CD8-positive, alpha-beta memory T cell (primary cell): ENCODE measurements at regions not wholly inside any gene's neighbourhood (a gene's known extent, or its start where the extent isn't known, plus 50 kb on each side); places are given as distances from the start of the nearest gene placed in this dataset.

ENCODE experiments used
- CTCF ChIA-PET: fragments of 350-600 bp; sonication (Branson Sonifier 250); formaldehyde crosslinking; loops from one replicate; lab custom pipeline; 2021; ENCODE audit warnings: antibody characterized with exemption; lab: Charles Lee
- POLR2A ChIA-PET: fragments of 350-600 bp; sonication (Branson Sonifier 250); formaldehyde crosslinking; loops from one replicate; lab custom pipeline; 2021; ENCODE audit warnings: antibody characterized with exemption; lab: Charles Lee
- DNase-seq, 5 donors: peaks; one replicate each; pipeline versions ENCODE4 v3.0.0 to v3.0.0-alpha.2; 2020 to 2022; ENCODE audit warnings: mixed read lengths in 1 of 5
- H3K27ac ChIP-seq: one replicate; pipeline ENCODE4 v1.7.0; 2013; ENCODE audit warnings: low read depth, mild to moderate bottlenecking, low read length, moderate library complexity
- H3K27me3 ChIP-seq: 2 replicates; pipeline ENCODE4 v1.7.0; 2013; ENCODE audit warnings: low read length, mild to moderate bottlenecking; ENCODE audit not compliant: insufficient read depth, poor library complexity, severe bottlenecking
- H3K36me3 ChIP-seq: 2 replicates; pipeline ENCODE4 v1.7.0; 2013; ENCODE audit warnings: mild to moderate bottlenecking, low read length, moderate library complexity; ENCODE audit not compliant: insufficient read depth
- H3K4me1 ChIP-seq: 2 replicates; pipeline ENCODE4 v1.7.0; 2013; ENCODE audit warnings: mild to moderate bottlenecking, low read length, moderate library complexity; ENCODE audit not compliant: insufficient read depth
- H3K4me3 ChIP-seq: 2 replicates; pipeline ENCODE4 v1.7.0; 2013; ENCODE audit warnings: mild to moderate bottlenecking, low read length
- H3K9me3 ChIP-seq: 2 replicates; pipeline ENCODE4 v1.7.0; 2013; ENCODE audit warnings: mild to moderate bottlenecking, low read length
- H3K27ac Mint-ChIP-seq, 8 donors: one replicate each; pipeline ENCODE4 v1.8.0; 2020 to 2021; ENCODE audit warnings: mixed read lengths in 8 of 8, mild to moderate bottlenecking in 6 of 8, inconsistent platforms in 3 of 8, moderate library complexity in 3 of 8
- H3K27me3 Mint-ChIP-seq, 2 donors: one replicate each; pipeline ENCODE4 v1.8.0; 2020 to 2021; ENCODE audit warnings: mixed read lengths in 2 of 2, mild to moderate bottlenecking in 1 of 2, moderate library complexity in 1 of 2
- H3K36me3 Mint-ChIP-seq, 3 donors: one replicate each; pipeline ENCODE4 v1.8.0; 2020 to 2021; ENCODE audit warnings: mixed read lengths in 3 of 3, inconsistent platforms in 1 of 3, mild to moderate bottlenecking in 1 of 3
- H3K4me1 Mint-ChIP-seq, 3 donors: one replicate each; pipeline ENCODE4 v1.8.0; 2020 to 2021; ENCODE audit warnings: mixed read lengths in 3 of 3, inconsistent platforms in 1 of 3, mild to moderate bottlenecking in 1 of 3
- H3K4me3 Mint-ChIP-seq, 7 donors: one replicate each; pipeline ENCODE4 v1.8.0; 2020 to 2021; ENCODE audit warnings: mixed read lengths in 7 of 7, mild to moderate bottlenecking in 6 of 7, moderate library complexity in 4 of 7, inconsistent platforms in 2 of 7
- H3K9me3 Mint-ChIP-seq, 5 donors: one replicate each; pipeline ENCODE4 v1.8.0; 2020 to 2022; ENCODE audit warnings: mixed read lengths in 5 of 5, mild to moderate bottlenecking in 3 of 5, moderate library complexity in 2 of 5, inconsistent platforms in 1 of 5

DNA sequence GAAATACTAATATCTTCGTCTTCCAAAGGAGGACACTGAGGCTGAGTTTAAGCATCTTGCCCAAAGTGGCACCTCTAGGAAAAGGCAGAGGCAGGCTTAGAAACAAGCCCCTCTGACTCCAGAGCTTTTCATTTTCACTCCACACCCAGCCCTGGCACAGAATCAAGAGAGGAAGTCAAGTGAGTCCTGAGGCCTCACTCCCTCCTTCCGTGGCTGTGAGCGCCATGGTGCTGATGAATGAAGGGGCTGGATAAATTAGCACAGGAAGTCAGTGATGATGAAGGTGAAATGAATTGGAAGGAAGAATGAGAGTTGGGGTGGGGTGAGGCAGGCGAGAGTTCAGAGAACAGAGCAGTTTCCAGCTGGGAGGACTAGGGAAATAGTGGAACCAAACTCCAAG, 179.3 kb downstream of the TMEM132E start:
- H3K36me3 ChIP-seq: no peaks in the 10 kb centered on the region
- H3K4me1 Mint-ChIP-seq: no peaks in the 10 kb centered on the region
- H3K27me3 ChIP-seq: no peaks in the 10 kb centered on the region
- no peaks in the 10 kb centered on the region for H3K9me3 Mint-ChIP-seq
- no peaks in the 10 kb centered on the region for H3K9me3 ChIP-seq
- H3K4me1 ChIP-seq: no peaks in the 10 kb centered on the region
- H3K27me3 Mint-ChIP-seq: peaks cover 24 to 75% of the 10 kb centered on the region in 2 donors
- DNase-seq: no peak
- H3K4me3 ChIP-seq: no peak overlapping the region
- no peak overlapping the region for H3K4me3 Mint-ChIP-seq
- CTCF ChIA-PET: no interaction called here
- peaks cover 0 to 1% (median 0%) of the 10 kb centered on the region in 3 donors for H3K36me3 Mint-ChIP-seq
- no peak overlapping the region for H3K27ac Mint-ChIP-seq
- no peak overlapping the region for H3K27ac ChIP-seq
- POLR2A ChIA-PET: no interaction called here

DNA sequence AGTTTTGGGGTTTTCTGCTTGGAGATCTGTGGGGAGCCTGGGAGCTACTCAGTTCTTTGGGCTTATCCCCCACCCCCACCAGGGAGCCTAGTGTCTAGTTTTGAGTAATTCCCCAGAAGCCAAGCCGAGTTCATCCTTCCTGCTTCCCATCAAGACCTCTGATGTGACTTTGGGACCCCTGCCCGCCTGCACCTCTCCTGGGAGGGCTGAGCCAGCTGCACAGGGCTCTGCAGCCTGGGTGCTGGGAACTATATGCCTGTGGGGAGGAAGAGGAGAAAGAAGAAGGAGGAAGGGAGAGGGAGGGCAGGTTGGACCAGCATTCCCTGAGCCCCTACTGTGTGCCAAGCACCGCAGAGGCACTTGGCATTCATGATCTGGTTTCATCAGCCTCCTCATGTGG, 178.9 kb downstream of the TMEM132E start:
- Histone ChIP-seq H3K4me3 (no peak overlapping the region), H3K4me1 (no peaks in the 10 kb centered on the region), H3K36me3 (no peaks in the 10 kb centered on the region), H3K27me3 (no peaks in the 10 kb centered on the region), H3K9me3 (no peaks in the 10 kb centered on the region), H3K27ac (no peak overlapping the region)
- ChIA-PET CTCF (no interaction called here), POLR2A (no interaction called here)
- H3K9me3 Mint-ChIP-seq: no peaks in the 10 kb centered on the region
- peak overlapping the region in 1 of 7 donors; percentile 52 for H3K4me3 Mint-ChIP-seq
- peaks cover 26 to 75% of the 10 kb centered on the region in 2 donors for H3K27me3 Mint-ChIP-seq
- no peak for DNase-seq
- no peak overlapping the region for H3K27ac Mint-ChIP-seq
- no peaks in the 10 kb centered on the region for H3K4me1 Mint-ChIP-seq
- H3K36me3 Mint-ChIP-seq: peaks cover 0 to 1% (median 0%) of the 10 kb centered on the region in 3 donors

DNA sequence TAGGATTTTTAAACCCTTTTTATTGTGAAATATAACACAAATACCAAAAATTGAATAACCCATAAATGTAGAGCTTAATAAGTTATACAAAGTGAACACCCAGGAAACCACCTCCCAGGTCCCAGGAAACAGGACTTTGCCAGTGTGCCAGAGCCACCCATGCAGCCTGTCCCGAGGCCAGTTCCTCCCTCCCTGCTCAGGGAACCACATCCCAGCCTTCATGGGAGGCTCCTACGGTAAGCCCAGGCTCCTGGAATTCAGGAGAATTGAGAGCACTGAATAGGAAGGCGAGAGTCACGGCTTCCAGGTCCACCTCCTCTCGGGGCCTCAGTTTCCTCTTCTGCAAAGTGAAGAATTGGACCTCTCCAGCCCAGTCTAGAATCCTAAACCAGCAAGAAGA, 178.2 kb downstream of the TMEM132E start:
- ChIA-PET CTCF (no interaction called here), POLR2A (no interaction called here)
- no peaks in the 10 kb centered on the region for H3K27me3 ChIP-seq

DNA sequence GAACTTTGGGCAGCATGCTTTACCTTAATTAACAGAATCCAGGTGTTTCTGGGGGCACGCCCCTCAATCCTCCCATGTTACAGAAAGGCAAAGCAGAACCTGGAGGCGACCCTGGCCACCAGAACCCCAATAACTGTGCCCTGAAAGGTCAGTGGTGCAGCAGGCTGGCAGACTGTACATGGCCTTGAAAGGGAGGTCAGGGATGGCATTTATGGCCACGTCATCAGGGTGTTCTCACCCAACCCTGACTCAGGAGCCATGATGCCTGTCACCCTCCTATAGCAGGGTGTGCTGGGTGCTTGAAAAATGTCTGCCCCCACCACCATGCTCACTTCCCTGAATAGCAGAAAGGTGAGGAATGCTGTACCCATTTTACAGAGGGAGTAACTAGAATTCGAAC, 177.7 kb downstream of the TMEM132E start:
- Mint-ChIP-seq H3K27ac (no peak overlapping the region), H3K4me3 (no peak overlapping the region), H3K27me3 (peaks cover 29 to 71% of the 10 kb centered on the region in 2 donors), H3K4me1 (no peaks in the 10 kb centered on the region), H3K9me3 (no peaks in the 10 kb centered on the region), H3K36me3 (peaks cover 0 to 1% (median 0%) of the 10 kb centered on the region in 3 donors)
- no peak overlapping the region for H3K4me3 ChIP-seq
- ChIA-PET CTCF (no interaction called here), POLR2A (no interaction called here)
- H3K27me3 ChIP-seq: no peaks in the 10 kb centered on the region
- H3K36me3 ChIP-seq: no peaks in the 10 kb centered on the region
- DNase-seq: no peak
- no peaks in the 10 kb centered on the region for H3K4me1 ChIP-seq
- H3K9me3 ChIP-seq: no peaks in the 10 kb centered on the region
- no peak overlapping the region for H3K27ac ChIP-seq

More for the DNA sequence above, 178.2 kb downstream of the TMEM132E start:
- Mint-ChIP-seq H3K9me3 (no peaks in the 10 kb centered on the region), H3K27ac (no peak overlapping the region), H3K36me3 (peaks cover 0 to 1% (median 0%) of the 10 kb centered on the region in 3 donors), H3K4me1 (no peaks in the 10 kb centered on the region), H3K4me3 (no peak overlapping the region), H3K27me3 (peaks cover 30 to 72% of the 10 kb centered on the region in 2 donors)
- Histone ChIP-seq H3K9me3 (no peaks in the 10 kb centered on the region), H3K4me3 (no peak overlapping the region), H3K27ac (no peak overlapping the region), H3K36me3 (no peaks in the 10 kb centered on the region), H3K4me1 (no peaks in the 10 kb centered on the region)
- DNase-seq: no peak

DNA sequence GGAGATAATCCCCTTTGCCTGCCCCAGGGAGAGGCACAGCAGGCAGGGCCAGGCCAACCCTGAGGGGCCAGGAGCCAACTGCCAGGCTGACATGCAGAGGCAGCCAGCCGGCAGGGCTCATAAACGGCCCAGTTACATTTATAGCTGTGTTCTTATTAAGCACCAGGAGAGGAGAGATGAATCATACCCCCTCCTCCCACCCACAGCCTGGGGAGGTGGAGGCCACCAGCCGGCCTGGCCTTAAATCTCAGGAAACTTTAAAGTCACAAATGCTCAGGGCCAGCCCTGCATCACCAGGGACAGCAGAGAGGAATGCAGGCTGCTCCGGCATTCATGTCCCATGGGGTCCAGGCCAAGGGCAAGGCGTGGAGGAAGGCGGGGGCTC, 177.2 kb downstream of the TMEM132E start:
- CTCF ChIA-PET: no interaction called here
- Histone ChIP-seq H3K4me3 (no peak overlapping the region), H3K9me3 (no peaks in the 10 kb centered on the region), H3K36me3 (no peaks in the 10 kb centered on the region), H3K27ac (no peak overlapping the region), H3K4me1 (no peaks in the 10 kb centered on the region), H3K27me3 (no peaks in the 10 kb centered on the region)
- Mint-ChIP-seq H3K9me3 (no peaks in the 10 kb centered on the region), H3K27ac (no peak overlapping the region), H3K4me1 (no peaks in the 10 kb centered on the region), H3K4me3 (no peak overlapping the region), H3K27me3 (peaks cover 28 to 67% of the 10 kb centered on the region in 2 donors), H3K36me3 (peaks cover 0 to 1% (median 0%) of the 10 kb centered on the region in 3 donors)
- no peak for DNase-seq
- POLR2A ChIA-PET: no interaction called here

DNA sequence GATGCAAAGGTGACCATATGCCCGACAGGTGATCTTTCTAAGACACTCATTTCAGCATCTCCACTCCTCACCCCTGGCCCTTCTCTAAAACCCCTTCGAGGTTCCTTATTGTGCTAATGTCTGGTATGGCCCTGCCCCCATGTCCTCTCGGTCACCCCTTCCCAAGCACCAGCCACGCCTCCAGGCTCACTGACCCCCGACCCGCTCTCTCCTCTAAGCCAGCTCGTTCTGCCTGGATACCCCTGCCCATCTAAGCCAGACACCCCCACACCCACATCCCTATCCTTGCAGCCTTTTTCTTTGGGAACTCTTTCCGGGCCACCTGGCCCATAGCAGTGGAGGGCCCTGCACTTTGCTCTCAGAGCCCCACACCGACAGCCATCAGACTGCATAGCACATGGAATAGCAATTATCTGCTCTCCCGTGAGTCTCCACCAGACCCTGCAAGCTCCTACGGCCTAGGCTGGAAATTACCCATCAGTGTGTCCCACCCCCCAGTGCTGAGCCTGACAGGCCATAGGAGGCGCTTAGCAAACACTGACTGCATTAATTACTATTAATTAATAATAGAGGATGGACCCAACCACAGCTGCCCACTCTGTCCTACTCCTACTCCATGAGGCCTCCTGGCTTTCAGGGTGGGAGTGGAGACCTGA, 176.7 kb downstream of the TMEM132E start:
- H3K4me3 ChIP-seq: no peak overlapping the region
- Mint-ChIP-seq H3K4me3 (no peak overlapping the region), H3K4me1 (no peaks in the 10 kb centered on the region), H3K27ac (peak overlapping the region in 1 of 8 donors; percentile 43), H3K9me3 (no peaks in the 10 kb centered on the region), H3K27me3 (peaks cover 28 to 62% of the 10 kb centered on the region in 2 donors), H3K36me3 (no peaks in the 10 kb centered on the region)
- H3K4me1 ChIP-seq: no peaks in the 10 kb centered on the region
- H3K9me3 ChIP-seq: no peaks in the 10 kb centered on the region
- H3K36me3 ChIP-seq: no peaks in the 10 kb centered on the region
- ChIA-PET CTCF (no interaction called here), POLR2A (no interaction called here)
- no peak overlapping the region for H3K27ac ChIP-seq
- no peak for DNase-seq
- no peaks in the 10 kb centered on the region for H3K27me3 ChIP-seq

DNA sequence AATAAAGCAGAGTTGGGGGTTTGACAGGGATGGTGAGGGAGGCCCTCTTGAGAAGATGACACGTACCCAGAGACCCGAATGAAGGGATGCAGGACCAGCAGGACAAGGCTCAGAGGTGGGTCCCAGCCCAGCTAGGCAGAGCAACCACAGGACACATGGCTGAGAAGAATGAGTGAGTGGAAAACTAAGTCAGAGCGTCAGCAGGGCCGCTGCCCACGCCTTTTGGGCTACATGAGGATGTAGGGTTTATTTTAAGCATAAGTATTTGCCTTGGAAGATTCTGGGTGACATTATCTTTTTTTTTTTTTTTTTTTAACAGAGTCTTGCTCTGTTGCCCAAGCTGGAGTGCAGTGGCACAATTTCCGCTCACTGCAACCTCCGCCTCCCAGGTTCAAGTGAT, 176.0 kb downstream of the TMEM132E start:
- no peaks in the 10 kb centered on the region for H3K27me3 ChIP-seq
- no peak for DNase-seq
- ChIA-PET CTCF (no interaction called here), POLR2A (no interaction called here)
- Mint-ChIP-seq H3K27ac (no peak overlapping the region), H3K27me3 (peaks cover 28 to 64% of the 10 kb centered on the region in 2 donors), H3K9me3 (peaks cover 0 to under 1% (median 0%) of the 10 kb centered on the region in 5 donors), H3K4me3 (no peak overlapping the region), H3K4me1 (no peaks in the 10 kb centered on the region), H3K36me3 (no peaks in the 10 kb centered on the region)
- no peaks in the 10 kb centered on the region for H3K9me3 ChIP-seq
- no peaks in the 10 kb centered on the region for H3K4me1 ChIP-seq
- H3K27ac ChIP-seq: no peak overlapping the region
- H3K36me3 ChIP-seq: no peaks in the 10 kb centered on the region
- no peak overlapping the region for H3K4me3 ChIP-seq

DNA sequence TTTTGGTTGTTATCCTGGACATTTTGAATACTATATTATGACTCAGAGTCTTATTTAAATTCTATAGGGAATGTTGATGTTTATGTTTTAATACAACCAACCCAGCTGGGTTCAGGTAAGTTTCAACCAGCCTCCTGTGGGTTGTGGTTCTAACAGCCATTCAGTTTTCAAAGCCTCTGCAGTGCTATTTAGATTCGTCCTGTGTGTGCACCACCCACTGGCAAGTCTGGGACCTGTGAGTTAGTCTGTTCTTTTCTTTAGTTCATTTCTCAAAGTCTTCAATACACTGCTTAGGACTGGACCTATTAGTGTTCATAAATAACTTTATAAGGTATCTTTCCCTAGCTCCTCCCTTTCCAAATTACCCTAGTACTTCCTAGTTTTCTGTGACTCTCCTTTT, 170.6 kb downstream of the TMEM132E start:
- ChIA-PET CTCF (interaction anchor here (0.6 kb wide), 1 partner anchor 279 kb away, joined by 6 read pairs; no protein-coding TSS in a partner anchor), POLR2A (no interaction called here)
- H3K9me3 ChIP-seq: no peaks in the 10 kb centered on the region
- Mint-ChIP-seq H3K9me3 (peaks cover 0 to 14% (median 3%) of the 10 kb centered on the region in 5 donors), H3K4me1 (no peaks in the 10 kb centered on the region), H3K36me3 (no peaks in the 10 kb centered on the region), H3K27ac (no peak overlapping the region), H3K27me3 (peaks cover 22 to 68% of the 10 kb centered on the region in 2 donors), H3K4me3 (no peak overlapping the region)
- H3K27ac ChIP-seq: no peak overlapping the region
- no peaks in the 10 kb centered on the region for H3K4me1 ChIP-seq
- H3K36me3 ChIP-seq: no peaks in the 10 kb centered on the region
- DNase-seq: no peak
- no peaks in the 10 kb centered on the region for H3K27me3 ChIP-seq
- H3K4me3 ChIP-seq: no peak overlapping the region
